ENCODE measurements at regions not wholly inside any gene's neighbourhood (a gene's known extent, or its start where the extent isn't known, plus 50 kb on each side); places are given as distances from the start of the nearest gene placed in this dataset.
"Not testable (repeated sequence)": the region's sequence is repeated elsewhere in the genome, so short reads cannot be mapped to it uniquely, and the experiment has no call there.

DNA sequence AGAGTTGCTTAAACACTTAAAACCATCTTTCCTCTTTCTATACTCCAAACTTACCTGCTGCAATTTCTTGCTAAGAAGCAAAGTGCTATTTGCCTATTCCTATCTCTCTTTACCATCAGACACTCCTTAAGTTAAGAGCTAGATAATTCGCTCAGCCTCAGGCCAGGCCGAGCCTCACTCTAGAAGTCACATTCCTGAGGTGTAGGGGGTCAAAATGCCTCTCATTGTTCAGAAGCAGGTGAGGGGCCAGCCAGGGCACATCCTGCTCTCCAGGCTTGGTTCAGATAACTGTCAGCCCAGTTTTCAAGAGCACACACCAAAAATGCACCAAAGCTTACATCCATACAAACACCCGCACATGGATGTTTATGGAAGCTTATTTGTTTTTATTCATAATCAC lies 78.1 kb upstream of the SAMD11 start:
- TF ChIP-seq POLR2AphosphoS5 (IDR thresholded peaks at IDR 0.05; ENCODE audit: low read depth, low read length); TAF1 (IDR thresholded peaks at IDR 0.05; ENCODE audit: borderline replicate concordance, low read depth, low read length): not testable (repeated sequence)
- TF ChIP-seq, protein P1, sequence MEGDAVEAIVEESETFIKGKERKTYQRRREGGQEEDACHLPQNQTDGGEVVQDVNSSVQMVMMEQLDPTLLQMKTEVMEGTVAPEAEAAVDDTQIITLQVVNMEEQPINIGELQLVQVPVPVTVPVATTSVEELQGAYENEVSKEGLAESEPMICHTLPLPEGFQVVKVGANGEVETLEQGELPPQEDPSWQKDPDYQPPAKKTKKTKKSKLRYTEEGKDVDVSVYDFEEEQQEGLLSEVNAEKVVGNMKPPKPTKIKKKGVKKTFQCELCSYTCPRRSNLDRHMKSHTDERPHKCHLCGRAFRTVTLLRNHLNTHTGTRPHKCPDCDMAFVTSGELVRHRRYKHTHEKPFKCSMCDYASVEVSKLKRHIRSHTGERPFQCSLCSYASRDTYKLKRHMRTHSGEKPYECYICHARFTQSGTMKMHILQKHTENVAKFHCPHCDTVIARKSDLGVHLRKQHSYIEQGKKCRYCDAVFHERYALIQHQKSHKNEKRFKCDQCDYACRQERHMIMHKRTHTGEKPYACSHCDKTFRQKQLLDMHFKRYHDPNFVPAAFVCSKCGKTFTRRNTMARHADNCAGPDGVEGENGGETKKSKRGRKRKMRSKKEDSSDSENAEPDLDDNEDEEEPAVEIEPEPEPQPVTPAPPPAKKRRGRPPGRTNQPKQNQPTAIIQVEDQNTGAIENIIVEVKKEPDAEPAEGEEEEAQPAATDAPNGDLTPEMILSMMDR (IDR thresholded peaks at IDR 0.05) = not testable (repeated sequence)

All from SK-N-SH (cell line).